CD1c-positive myeloid dendritic cell (primary cell): ENCODE measurements at regions not wholly inside any gene's neighbourhood (a gene's known extent, or its start where the extent isn't known, plus 50 kb on each side); places are given as distances from the start of the nearest gene placed in this dataset.
A peak's percentile ranks its signal among the peaks of the same experiment; 100 is the strongest.

Experiments
- DNase-seq: peaks from one replicate; pipeline ENCODE4 v3.0.0-alpha.2; 2016; ENCODE audit errors: extremely low spot score

GRCh38 chr20:50258790-50259483, 68.3 kb downstream of the CEBPB start:
- no peak for DNase-seq

DNA sequence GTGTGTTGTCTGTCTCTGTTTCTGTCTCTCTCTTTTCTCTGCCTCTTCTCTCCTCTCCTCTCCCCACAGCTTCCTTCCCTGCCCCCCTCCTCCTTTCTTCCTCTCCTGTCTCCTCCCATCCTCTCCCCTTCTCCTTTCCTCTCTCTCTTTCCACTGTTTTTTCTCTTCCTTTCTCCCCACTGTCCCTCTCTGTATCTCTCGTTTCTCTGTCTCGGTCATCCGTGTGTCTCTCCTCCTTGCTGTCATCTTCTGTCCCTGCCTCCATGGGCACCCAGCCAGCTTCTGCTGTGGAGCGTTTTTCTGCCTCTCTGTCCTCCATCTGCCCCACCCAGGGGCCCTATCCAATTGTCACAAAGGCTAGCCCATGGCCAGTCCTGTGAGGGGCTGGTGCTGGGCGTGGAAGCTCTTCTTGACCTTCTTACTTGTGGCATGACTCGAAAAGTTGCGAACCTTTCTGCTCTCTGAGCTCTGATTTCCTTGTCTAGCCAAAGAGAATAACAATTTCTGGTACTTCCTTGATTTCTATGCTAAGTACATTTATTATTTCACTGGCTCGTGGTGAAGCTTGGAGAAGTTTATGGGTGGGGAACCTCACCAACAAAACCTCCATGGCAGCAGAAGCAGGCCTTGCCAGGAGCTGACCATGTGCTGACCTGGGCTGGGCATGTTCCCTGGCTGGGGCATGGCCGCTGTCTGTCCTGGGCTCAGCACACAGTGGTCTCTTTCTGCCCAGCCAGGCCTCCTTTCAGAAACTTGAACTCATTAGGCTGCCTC, 69.3 kb downstream of the CEBPB start:
- DNase-seq = peak; percentile 60

GRCh38 chr20:50260479-50261221, 70.0 kb downstream of the CEBPB start:
- DNase-seq = peak; percentile 56

DNA sequence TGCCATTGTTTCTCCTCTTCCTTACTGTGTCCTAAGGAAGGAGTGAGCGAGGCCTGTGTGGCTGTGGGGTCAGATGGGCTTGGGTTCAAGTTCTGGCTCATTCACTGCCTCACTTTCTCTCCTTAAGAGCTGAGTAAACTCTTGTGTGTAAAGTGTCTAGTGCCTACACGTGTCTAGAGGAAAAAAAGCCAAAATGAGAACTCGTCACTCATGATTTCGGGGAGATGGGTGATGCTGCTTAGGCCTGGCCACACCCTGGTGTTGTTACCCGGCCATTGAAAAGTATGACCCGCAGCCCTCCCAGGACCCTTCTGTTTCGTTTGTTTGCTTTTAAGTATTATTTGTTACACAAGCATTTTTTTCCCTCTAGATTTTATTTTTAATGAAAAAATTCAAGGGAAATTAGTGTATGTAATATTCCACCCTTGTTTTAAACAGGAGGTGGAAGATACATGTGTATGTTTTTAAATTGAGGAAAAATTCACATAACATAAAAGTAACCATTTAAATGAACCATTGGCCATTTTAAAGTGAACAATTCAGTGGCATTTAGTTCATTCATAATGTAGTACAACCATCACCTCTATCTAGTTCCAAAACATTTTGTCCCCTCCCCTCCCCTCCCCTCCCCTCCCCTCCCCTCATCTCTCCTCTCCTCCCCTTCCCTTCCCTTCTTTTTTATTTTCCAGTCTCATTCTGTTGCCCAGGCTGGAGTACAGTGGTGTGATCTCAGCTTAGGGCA, 71.0 kb downstream of the CEBPB start:
- no peak for DNase-seq

GRCh38 chr20:50263831-50264230, 73.2 kb downstream of the CEBPB start:
- no peak for DNase-seq

GRCh38 chr20:50264534-50265145, 74.0 kb downstream of the CEBPB start:
- DNase-seq = no peak

DNA sequence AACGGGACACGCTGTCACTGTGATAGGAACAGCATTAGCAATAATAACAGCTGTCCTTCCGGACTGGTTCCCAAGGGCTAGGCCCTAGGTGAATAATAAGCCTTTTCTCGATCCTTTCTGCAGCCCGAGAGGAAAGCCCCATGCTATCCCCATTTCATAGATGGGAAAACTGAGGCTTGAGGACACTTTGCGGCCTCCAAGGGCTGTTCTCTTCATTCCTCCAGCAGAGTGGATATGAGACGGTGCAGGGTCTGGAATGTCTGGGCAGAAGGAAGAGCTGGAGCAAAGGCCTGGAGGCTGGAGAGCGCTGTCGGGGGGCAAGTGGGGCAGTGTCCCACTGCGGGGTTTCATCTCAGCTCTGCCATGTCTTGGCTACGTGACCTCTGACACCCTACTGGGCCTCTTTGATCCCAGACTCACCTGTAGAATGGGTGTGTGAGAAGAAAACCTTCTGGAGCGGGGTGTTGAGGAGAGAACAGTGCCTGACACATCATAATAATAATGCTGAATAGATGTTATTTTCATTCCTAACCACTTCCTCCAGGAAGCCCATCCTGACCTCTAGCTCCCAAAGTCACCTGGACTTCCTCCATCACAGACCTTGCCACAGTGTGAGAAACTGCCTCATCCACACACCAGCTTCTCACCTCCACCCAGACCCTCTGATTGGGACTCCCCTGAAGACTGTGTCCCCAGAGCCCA, 74.8 kb downstream of the CEBPB start:
- DNase-seq = no peak

DNA sequence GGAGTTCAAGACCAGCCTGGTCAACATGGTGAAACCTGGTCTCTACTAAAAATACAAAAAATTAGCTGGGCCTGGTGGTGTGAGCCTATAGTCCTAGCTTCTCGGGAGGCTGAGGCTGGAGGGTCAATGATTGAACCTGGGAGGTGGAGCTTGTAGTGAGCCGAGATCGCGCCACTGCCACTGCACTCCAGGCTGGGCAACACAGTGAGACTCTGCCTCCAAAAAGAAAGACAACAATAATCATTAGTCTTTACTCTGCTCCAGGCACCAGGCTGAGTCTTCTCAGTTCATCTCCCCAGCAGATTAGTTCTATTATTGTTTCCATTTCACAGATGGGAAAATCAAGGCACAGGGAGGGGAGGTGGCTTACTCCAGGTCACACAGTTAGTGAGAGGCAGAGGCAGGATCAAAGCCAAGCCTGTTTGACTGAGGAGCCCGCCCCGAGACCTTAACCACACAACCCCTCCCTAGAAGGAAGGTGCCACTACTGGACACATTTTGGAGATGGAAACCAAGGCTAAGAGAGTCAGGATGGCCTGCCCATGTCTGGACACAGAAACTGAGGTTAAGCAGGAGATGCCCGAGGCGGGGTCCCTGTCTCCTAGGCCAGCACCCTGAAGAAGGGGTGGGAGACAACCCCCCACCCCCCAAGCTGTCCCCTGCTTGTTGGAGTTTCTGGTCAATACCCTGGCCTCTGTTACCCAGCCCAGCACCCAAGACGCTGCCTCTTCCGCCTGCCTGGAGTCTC, 75.8 kb downstream of the CEBPB start:
- no peak for DNase-seq

- DNase-seq = peak; percentile 74
Measured at GRCh38 chr20:50267041-50267865, 76.6 kb downstream of the CEBPB start.

GRCh38 chr20:50267866-50268219, 77.2 kb downstream of the CEBPB start:
- no peak for DNase-seq

GRCh38 chr20:50269091-50270033, 78.7 kb downstream of the CEBPB start:
- no peak for DNase-seq

DNA sequence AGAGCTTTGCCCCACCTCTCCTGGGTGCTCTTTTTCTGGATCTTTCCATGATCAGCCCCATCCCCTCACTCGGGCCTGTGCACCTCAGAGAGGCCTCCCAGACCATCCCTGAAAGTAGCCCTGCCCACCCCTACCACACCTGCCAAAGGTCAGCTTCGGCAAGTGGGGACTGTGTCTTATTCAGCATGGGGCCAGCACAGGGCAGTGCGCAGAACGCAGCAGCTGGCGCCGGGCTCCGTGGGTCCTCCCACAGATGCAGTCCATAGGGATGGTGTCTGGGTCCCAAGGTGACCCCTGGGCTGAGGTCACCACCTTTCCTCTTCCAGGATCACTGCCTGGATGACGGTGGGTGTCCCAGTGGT, 79.4 kb downstream of the CEBPB start:
- DNase-seq = no peak

- peak; percentile 77 for DNase-seq
Measured at GRCh38 chr20:50270569-50270968, 79.9 kb downstream of the CEBPB start.

GRCh38 chr20:50271176-50271575, 80.5 kb downstream of the CEBPB start:
- no peak for DNase-seq

GRCh38 chr20:50271612-50272011, 81.0 kb downstream of the CEBPB start:
- no peak for DNase-seq

DNA sequence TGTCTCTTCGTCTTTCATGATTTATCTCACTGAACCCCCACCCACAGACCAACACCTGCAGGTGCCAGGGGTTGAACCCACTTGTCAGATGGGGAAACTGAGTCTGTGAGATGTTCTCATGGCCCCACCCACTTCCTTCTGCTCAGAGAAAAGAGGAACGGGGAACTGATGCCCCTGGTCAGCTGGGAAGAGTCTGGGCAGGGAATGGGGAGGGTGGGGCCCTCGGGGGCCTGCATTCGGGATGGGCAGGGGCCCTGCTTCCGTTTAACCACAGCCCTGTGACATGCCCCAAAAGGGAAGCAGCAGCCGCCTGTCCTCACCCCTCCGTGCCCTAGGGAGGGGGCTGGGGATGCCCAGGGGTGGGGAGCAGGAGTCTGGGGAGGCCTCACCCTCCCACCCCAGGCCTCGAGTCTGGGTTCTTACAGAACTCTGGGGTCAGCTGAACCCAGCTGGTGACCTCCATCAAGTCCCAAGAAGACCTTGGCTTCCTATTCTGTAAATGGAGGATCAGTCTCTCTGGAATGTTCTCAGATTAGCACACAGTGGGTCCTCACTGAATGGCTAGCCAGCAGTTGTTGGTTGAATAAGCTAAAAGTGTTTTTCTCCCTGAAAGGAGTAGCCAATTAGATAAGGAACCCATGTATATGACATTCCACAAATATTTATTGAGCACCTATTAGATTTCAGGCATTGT, 81.5 kb downstream of the CEBPB start:
- peak; percentile 67 for DNase-seq

DNA sequence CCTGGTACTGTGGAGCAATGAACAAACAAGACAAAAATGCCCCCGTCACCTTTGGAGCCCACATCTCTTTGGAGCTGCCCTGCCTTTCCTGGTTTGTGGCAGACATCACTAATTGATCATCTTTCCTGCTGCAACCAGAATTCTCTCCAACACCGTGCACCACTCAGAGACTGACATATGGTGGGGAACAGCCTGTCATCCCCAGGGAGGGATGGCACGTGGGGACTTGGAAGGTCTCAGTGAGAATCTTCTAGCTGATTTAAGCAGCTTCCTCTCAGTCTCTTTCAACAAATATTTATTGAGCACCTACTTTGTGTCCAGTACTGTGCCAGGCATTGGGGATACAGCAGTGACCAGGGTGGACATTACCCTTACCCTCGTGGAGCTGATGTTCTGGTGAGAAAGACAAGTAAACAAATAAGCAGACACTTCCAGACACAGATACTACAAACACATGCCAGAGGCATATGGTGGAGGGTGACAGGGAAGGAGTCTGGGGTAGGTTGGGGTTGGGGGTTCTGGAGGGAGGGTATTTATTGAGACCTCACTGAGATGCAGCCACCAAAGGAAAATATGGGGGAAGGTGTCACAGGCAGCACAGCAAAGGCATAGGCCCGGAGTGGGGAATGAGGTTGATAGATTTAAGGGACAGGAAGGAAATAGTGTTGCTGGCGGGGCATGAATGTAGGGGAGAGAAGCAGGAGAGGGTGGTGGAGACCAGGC, 82.3 kb downstream of the CEBPB start:
- DNase-seq = no peak
